ENCODE measurements at regions not wholly inside any gene's neighbourhood (a gene's known extent, or its start where the extent isn't known, plus 50 kb on each side); places are given as distances from the start of the nearest gene placed in this dataset.

GRCh38 chr15:27670486-27671209, 428.5 kb downstream of the OCA2 start:
- H4K91ac ChIP-seq (ENCODE audit: insufficient read length, low read depth, low read length), result no peak overlapping the region
- H2BK15ac ChIP-seq (ENCODE audit: low read depth, low read length), result no peak overlapping the region
- no peak overlapping the region for H2BK120ac ChIP-seq (ENCODE audit: low read depth, low read length, poor library complexity, severe bottlenecking)
- no peak overlapping the region for H3K23ac ChIP-seq (ENCODE audit: insufficient read length, low read depth, low read length)
- no peak overlapping the region for H3K9ac ChIP-seq (ENCODE audit: extremely low read depth, insufficient read length, low read length)
- peaks cover 9 to 18% of the 10 kb centered on the region in 2 experiments for H3K4me1 Mint-ChIP-seq
- no peaks in the 10 kb centered on the region for H3K23me2 ChIP-seq (ENCODE audit: insufficient read length, low read depth, low read length, poor library complexity, severe bottlenecking)
- no peak overlapping the region for H3K18ac ChIP-seq (ENCODE audit: insufficient read length, low read depth, low read length)
- DNase-seq, result no peak
- no peaks in the 10 kb centered on the region; a peak in 1 of 7 replicates for H3K36me3 Mint-ChIP-seq (ENCODE audit: insufficient read depth in 1 of 3, low read depth in 3 of 3)
- no peak overlapping the region for H2BK12ac ChIP-seq (ENCODE audit: insufficient read length, low read depth, low read length)
- H2AFZ ChIP-seq (ENCODE audit: low read length), result no peak overlapping the region
- no peak overlapping the region for H4K5ac ChIP-seq (ENCODE audit: insufficient read length, low read depth, low read length)
- no peak overlapping the region for H3K4me2 ChIP-seq (ENCODE audit: insufficient read depth, insufficient read length, low read length)
- H2BK20ac ChIP-seq (ENCODE audit: low read depth, low read length, poor library complexity, severe bottlenecking), result no peak overlapping the region
- no peaks in the 10 kb centered on the region for H3K79me1 ChIP-seq (ENCODE audit: insufficient read depth, low read depth, low read length, poor library complexity, severe bottlenecking)
- no peak overlapping the region for H3K4me3 Mint-ChIP-seq
- no peaks in the 10 kb centered on the region for H3K9me3 ChIP-seq (ENCODE audit: control insufficient read depth, low read depth, low read length)
- no peak overlapping the region for H3K27ac ChIP-seq (ENCODE audit: insufficient read length, low read depth, low read length)
- peaks cover 4% of the 10 kb centered on the region; the same call in 1 of the 2 replicates for H3K27me3 Mint-ChIP-seq (ENCODE audit: low read depth)
- no peaks in the 10 kb centered on the region; a peak in 1 of 5 replicates for H3K9me3 Mint-ChIP-seq
- H2AK5ac ChIP-seq (ENCODE audit: insufficient read length, low read length), result no peak overlapping the region
- no peaks in the 10 kb centered on the region for H4K20me1 ChIP-seq (ENCODE audit: control insufficient read depth, insufficient read depth, insufficient read length)
- no peak overlapping the region for H3K4ac ChIP-seq (ENCODE audit: low read depth, low read length)
- no peak overlapping the region for H3K14ac ChIP-seq (ENCODE audit: insufficient read depth, low read length)
- no peak overlapping the region for H3K27ac Mint-ChIP-seq
- H3T11ph ChIP-seq (ENCODE audit: low read length), result no peak overlapping the region
- no peak overlapping the region for H2BK5ac ChIP-seq (ENCODE audit: insufficient read length, low read length)
- peaks cover 2% of the 10 kb centered on the region; the same call in 1 of the 2 replicates for H3K4me1 ChIP-seq (ENCODE audit: insufficient read depth, low read length)
- no peak overlapping the region for H4K8ac ChIP-seq (replicated peaks; ENCODE audit: insufficient read length, low read depth, low read length)
- H3K56ac ChIP-seq (ENCODE audit: insufficient read length, low read depth, low read length), result no peak overlapping the region
- H3K79me2 ChIP-seq (ENCODE audit: insufficient read depth, low read length), result no peaks in the 10 kb centered on the region
- no peak for TF ChIP-seq CTCF (conservative IDR thresholded peaks at IDR 0.05)
- no peaks in the 10 kb centered on the region for H3K27me3 ChIP-seq (ENCODE audit: insufficient read depth, low read length)
- WGBS (ENCODE audit: extremely low coverage, insufficient read length, low lambda C conversion rate), result no CpG with 5 or more reads among the region's 11 CpGs
